HS-5 (cell line): ENCODE measurements at regions not wholly inside any gene's neighbourhood (a gene's known extent, or its start where the extent isn't known, plus 50 kb on each side); places are given as distances from the start of the nearest gene placed in this dataset.
"Not testable (repeated sequence)": the region's sequence is repeated elsewhere in the genome, so short reads cannot be mapped to it uniquely, and the experiment has no call there.

ENCODE experiments used
- DNase-seq: peaks from one replicate; pipeline ENCODE4 v3.0.0-alpha.2; 2012; ENCODE audit warnings: low read depth

DNA sequence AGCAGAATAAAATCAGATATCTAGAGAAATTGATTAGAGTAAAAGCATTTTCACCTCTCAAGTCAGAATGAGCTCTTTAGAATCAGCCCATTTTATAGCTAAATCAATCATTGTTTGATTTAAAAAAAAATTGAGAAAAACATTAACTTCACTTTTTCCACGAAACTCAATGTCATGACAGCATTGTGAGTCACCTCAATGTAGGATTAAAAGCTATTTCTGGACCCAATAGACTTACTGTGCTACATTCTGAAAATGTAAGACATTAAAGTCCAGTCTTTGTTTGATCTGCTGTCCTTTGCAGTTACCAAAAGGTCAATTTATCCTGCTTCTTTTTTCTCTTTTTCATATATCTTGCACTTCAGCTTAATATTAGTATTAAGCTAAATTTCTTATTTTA is 519.4 kb upstream of the ZNF337 start:
- no peak for DNase-seq

- DNase-seq = no peak
Observed at GRCh38 chr20:26214991-26215390, 518.3 kb upstream of the ZNF337 start.

DNA sequence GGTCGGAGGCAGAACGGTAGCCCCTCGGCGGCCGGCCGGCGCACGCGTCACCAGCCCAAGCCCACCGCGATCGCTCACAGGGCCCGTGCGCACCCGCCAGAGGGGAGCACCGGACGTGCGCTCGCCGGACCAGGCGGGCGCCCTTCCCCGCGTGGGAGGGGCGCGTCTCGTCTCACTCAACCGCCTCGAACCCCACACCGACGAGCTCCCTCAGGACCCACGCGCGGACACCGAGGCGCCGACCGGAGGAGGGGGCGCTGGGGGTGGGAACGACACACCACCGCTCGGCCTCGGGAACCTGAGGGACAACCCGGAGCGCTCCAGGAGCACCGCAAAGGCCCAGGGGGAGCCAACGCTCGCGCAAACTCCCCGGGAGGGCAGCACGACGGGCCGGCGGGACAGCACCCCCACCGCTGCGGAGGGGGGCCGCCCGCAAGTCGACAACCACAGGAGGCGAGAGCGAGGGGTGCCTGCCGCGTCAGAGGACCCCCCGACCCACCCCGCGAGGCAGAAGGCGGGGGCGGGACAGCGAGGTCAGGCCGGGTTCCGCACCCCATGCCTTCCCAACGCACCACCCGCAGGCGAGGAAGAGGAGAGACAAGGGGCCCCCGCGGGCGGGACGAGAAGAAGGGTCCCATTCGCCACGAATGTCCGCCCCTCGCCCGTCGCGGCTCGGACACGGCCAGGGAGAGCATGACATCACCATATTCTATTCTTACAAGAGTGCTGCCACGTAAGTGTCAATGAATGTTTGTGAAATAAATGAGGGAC is 512.7 kb upstream of the ZNF337 start:
- no peak for DNase-seq

DNA sequence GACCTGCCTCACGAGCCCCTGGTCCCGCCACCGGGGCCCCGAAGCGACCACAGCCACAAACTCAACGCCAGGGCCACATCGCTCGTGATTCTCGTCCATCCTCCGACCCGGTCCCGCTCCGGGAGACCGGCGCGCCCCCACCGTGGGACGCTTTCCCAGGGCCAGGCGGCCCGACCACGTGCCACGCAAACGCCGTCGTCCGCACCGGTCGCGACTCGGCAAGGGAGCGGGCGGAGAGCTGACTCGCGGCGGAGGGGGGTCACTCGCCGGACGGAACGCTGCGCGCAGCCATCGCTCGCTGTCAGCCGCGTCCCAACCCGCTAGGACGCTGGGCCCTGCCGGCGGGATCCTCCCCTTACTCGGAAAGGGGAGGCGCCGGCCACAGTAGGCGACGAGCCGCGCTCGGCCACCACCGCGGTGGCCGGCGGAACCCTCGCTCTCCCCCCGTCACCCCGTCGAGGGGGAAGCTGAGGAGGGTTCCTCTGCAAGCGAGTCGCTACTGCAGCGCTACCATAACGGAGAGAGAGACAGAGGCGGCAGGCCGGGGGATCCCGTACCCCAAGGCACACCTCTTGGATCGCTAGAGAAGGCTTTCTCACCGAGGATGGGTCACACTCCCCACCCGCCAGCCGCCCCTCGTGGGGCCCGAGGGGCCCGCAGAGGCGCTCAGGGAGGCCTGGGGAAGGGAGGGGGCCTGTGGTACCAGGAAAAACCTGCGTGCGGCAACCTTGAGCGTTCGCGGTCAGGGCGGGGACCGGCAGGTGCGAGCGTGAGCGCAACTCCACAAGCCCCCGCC is 511.8 kb upstream of the ZNF337 start:
- DNase-seq = no peak

DNA sequence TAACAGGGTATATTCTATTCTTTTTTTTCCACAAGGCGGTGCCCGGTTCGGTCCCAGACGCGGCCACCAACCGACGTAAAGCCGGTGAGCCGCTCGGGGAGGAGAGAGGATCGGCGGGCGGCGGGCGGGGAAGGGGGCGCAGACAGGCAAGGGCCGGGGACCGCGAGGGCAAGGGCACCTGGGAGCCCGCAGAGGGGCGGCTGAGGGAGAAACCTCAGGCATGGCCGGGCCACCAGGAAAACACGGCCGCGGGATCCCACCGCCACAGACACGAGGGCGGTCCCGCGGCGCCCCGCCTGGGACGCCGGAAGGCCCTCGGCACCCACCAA is 511.3 kb upstream of the ZNF337 start:
- DNase-seq = not testable (repeated sequence)

GRCh38 chr20:26207237-26207966 is 510.7 kb upstream of the ZNF337 start:
- no peak for DNase-seq

DNA sequence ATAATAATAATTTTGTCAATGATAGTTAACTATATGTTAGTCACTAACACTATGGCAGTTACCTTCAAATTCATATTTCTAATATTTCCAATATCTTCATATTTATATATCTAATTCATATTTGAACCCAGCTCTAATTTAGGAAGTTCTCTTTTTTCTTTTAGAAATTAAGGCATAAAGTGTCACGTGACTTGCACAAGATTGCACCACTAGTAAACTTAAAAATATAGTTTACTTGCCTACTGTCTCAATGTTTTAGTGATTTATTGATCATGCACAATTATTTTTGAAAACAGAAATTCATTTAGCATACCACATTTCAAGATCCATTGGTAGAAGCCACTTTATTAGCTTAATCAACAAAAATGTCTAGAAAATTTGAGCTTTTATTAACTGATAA is 508.7 kb upstream of the ZNF337 start:
- no peak for DNase-seq

DNA sequence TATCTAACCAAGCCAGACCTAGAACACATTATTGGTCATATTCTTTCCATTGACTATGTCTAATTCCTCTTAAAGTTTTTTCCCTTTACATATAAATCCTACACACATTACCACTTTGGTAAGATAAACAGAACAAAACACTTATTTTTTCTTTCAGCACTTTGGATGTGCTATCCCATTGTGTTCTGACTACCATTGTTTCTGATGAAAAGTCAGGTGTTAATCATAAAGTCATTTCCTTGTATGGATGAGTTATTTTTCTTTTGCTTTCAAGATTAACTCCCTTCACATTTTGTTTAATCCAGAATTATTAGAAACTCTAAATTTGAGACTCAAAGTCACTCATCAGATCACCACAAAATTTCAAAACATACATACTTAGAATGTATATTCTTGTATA is 504.4 kb upstream of the ZNF337 start:
- DNase-seq = not testable (repeated sequence)

GRCh38 chr20:26187329-26187728 is 490.7 kb upstream of the ZNF337 start:
- not testable (repeated sequence) for DNase-seq

DNA sequence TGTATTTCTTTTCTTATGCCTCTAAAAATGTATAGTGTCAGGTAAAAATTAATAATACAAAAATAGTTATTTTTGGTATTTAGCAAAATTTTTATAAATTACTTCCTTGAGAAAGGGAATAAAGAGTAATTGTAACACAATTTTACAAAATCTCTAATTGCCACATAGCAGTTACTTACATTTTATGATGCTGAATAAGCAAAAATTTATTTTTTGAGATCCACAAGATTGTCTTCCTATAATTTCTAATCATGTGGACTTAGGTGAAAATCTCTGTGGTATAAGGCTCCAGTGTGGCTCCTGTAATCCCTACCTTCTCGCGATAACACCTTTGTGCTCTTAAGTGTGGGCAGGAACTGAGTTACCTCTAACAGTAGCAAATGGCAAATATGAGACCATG is 487.1 kb upstream of the ZNF337 start:
- DNase-seq = not testable (repeated sequence)

DNA sequence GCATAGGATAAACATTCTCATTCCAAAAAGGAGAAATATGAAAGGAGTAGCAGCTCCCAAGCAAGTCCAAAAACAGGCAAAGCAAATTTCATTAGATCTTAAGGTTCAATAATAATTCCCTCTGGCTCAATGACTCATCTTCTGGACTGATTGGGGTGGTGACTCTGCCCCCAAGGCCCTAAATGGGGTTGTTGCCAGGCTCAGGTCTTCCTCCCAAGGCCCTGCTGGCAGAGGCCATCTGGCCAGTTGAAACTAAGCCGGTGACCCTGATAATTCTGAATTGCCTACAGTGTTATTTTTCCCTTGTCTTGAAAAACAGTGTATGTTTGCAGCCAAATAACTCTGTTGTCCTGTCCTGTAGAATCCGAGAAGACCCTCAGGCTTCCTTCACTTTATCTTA is 484.7 kb upstream of the ZNF337 start:
- not testable (repeated sequence) for DNase-seq

DNA sequence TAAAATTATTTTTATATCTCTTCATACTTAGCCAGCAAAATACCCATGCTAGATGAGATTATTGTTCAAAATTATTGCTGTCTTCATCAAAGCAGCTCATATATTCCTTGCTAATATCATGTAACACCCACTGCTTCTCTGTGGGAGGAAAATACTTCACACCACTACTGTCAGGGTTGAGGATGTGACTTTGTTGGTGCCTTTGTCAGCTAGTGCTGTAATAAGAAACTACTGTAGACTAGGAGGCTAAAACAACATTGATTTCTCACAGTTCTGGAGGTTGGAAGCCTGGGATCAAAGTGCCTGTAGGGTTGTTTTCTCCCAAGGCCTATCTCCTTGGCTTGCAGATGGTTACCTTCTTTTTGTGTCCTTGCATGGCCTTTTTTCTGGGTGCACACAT is 475.2 kb upstream of the ZNF337 start:
- DNase-seq = not testable (repeated sequence)

- no peak for DNase-seq
Observed at GRCh38 chr20:26169506-26169905, 472.9 kb upstream of the ZNF337 start.

GRCh38 chr20:26167499-26167898 is 470.8 kb upstream of the ZNF337 start:
- DNase-seq = no peak

DNA sequence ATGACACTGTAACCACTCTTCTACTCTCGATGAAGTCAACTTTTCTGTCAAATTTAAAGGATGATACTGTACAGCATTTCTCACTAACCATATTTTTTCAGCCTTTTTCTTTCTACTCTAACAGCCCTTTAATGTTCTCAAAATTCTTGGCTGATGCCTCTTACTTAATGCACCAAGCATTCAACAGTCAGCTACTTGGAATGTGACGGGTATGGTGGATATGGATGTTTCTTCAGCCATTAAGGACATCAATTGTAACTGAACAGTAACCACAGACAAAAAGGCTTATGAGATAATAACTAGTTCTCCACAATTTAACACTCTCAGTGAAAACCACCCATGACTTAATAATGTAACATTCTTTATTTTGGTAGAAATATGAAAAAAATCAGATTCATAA is 467.2 kb upstream of the ZNF337 start:
- peak; percentile 85 for DNase-seq

DNA sequence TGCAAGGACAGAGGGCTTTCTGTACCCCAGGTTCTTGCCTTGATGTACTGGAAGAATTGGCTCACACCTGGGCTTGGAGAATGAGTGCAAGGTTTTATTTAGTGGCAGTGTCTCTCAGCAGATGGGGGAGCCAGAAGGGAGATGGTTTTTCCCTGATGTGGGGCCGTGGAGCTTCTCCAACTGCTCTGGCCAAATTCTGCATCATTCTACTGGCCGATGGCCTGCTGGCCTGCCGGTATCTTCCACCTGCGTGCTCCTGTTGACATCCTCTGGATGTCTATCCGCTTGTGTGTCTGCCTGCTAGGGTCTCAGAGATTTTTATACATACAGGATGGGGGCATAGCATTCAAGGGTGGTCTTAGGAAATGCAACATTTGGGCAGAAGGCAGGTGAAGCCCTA is 466.5 kb upstream of the ZNF337 start:
- DNase-seq = not testable (repeated sequence)

- DNase-seq = not testable (repeated sequence)
Observed at GRCh38 chr20:26161741-26162140, 465.1 kb upstream of the ZNF337 start.

DNA sequence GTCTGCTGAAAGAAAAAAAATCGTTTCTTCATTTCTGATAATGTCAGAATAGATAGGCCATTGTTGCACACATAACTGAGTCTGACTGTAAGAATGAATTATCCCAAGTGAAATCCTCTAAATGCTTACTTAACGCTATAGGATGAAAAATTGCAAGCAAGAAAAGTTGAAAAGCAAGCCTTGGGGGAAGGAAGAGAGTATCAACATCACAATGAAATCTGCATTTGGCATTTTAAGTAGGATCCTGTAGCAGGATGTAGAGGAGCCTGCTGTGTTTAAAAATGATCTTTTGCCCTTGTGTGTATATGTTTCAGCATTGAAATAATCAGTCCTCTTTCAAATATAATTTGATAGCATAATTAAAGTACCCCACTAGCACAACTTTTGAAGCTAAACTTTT is 464.3 kb upstream of the ZNF337 start:
- not testable (repeated sequence) for DNase-seq

- DNase-seq = no peak
Observed at GRCh38 chr20:26154224-26154623, 457.6 kb upstream of the ZNF337 start.

- DNase-seq = no peak
Observed at GRCh38 chr20:26135325-26136110, 438.9 kb upstream of the ZNF337 start.

DNA sequence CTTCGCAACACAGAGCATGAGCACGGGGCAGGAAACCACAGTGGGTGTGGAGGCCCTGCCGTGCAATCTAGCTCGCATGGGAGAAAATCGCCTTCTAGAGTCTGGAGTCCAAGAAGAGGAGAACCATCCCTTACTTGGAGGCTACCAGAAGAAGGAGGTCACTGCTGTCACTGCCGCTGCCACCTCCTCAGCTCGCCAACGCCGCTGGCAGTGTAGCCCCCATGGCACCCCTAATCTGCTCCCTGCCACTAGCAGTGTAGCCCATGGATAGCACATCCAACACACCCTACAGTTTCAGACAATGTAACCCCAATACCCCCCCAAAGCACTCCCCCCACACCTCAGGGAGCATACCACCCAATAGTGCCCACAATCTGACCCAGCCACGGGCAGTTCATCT is 438.0 kb upstream of the ZNF337 start:
- no peak for DNase-seq

DNA sequence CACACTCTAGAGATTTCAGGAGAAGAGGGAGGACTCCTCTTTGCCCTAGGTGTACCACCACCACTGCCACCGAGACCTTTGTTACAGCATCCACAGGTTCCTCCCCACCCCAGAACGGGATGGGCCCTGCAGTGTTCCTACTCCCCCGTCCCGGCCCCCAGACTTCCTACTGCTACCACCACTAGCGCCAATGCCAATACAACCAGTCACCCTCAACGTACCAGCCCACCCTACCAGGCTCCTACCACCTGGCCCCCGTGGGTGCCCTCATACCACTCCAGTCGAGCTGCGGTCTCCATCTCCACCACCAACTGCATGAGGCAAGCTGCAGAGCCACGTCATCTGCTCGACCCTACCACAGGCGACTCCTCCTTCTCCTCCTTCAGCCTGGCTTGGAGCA is 437.1 kb upstream of the ZNF337 start:
- not testable (repeated sequence) for DNase-seq
